HepG2 (cell line): ENCODE measurements at regions not wholly inside any gene's neighbourhood (a gene's known extent, or its start where the extent isn't known, plus 50 kb on each side); places are given as distances from the start of the nearest gene placed in this dataset.

ENCODE experiments used
- ARNT ChIP-seq: fragments of 450-650 bp; IDR thresholded peaks from 2 replicates; pipeline ENCODE4 v1.6.1; 2017
- ATF2 ChIP-seq: sonication (generic); formaldehyde crosslinking; IDR thresholded peaks from 2 replicates; pipeline ENCODE4 v1.4.0; 2020; ENCODE audit warnings: missing genetic modification reagents
- CREB1 ChIP-seq, 2 experiments: fragments of 450-650 bp in 1 of 2; IDR thresholded peaks; 2 replicates each; pipeline ENCODE4 v1.6.1; 2016 to 2017; ENCODE audit warnings: control low read depth in 1 of 2, mild to moderate bottlenecking in 1 of 2, missing compliant biosample characterization in 1 of 2, missing genetic modification characterization in 1 of 2
- FOXA3 ChIP-seq: IDR thresholded peaks from 2 replicates; pipeline ENCODE4 v1.6.1; 2016; ENCODE audit warnings: missing genetic modification reagents, missing compliant biosample characterization
- MAX ChIP-seq: IDR thresholded peaks from 2 replicates; pipeline ENCODE4 v1.6.1; 2012; ENCODE audit warnings: inconsistent platforms
- ZHX1 ChIP-seq: sonication (generic); formaldehyde crosslinking; IDR thresholded peaks from 2 replicates; pipeline ENCODE4 v1.8.1; 2022; ENCODE audit warnings: low read depth, mild to moderate bottlenecking, missing genetic modification reagents
- ZNF230 ChIP-seq: sonication (generic); formaldehyde crosslinking; IDR thresholded peaks from 2 replicates; pipeline ENCODE4 v1.4.0; 2020; ENCODE audit warnings: mild to moderate bottlenecking, missing genetic modification reagents

GRCh38 chr2:42929546-42930024 is 137.2 kb upstream of the HAAO start:
- no peak for TF ChIP-seq FOXA3
- TF ChIP-seq CREB1 (IDR thresholded peaks at IDR 0.05), result no peak
- no peak for TF ChIP-seq CREB1 (CRISPR knock-in tag; IDR thresholded peaks at IDR 0.05)
- TF ChIP-seq ATF2 (CRISPR knock-in tag), result no peak
- TF ChIP-seq ARNT, result no peak
- no peak for TF ChIP-seq ZHX1 (CRISPR knock-in tag)
- no peak for TF ChIP-seq MAX
- no peak for TF ChIP-seq ZNF230
